Endothelial cell (in vitro differentiated cells): ENCODE measurements at regions not wholly inside any gene's neighbourhood (a gene's known extent, or its start where the extent isn't known, plus 50 kb on each side); places are given as distances from the start of the nearest gene placed in this dataset.
"Not testable (repeated sequence)": the region's sequence is repeated elsewhere in the genome, so short reads cannot be mapped to it uniquely, and the experiment has no call there.

Experiments
- DNase-seq: peaks from one replicate; pipeline ENCODE4 v3.0.0; 2021; ENCODE audit warnings: low spot score
- H3K27ac Mint-ChIP-seq: one replicate; pipeline ENCODE4 v1.8.0; 2021; ENCODE audit warnings: mixed read lengths, inconsistent platforms; ENCODE audit not compliant: unreplicated experiment
- H3K27me3 Mint-ChIP-seq: one replicate; pipeline ENCODE4 v1.8.0; 2021; ENCODE audit warnings: mild to moderate bottlenecking, moderate library complexity, mixed read lengths, inconsistent platforms; ENCODE audit not compliant: unreplicated experiment
- H3K36me3 Mint-ChIP-seq: one replicate; pipeline ENCODE4 v1.8.0; 2021; ENCODE audit warnings: mild to moderate bottlenecking, low read depth, mixed read lengths, inconsistent platforms; ENCODE audit not compliant: unreplicated experiment
- H3K4me1 Mint-ChIP-seq: one replicate; pipeline ENCODE4 v1.8.0; 2021; ENCODE audit warnings: mild to moderate bottlenecking, mixed read lengths, inconsistent platforms; ENCODE audit not compliant: unreplicated experiment
- H3K4me3 Mint-ChIP-seq: one replicate; pipeline ENCODE4 v1.8.0; 2021; ENCODE audit warnings: mild to moderate bottlenecking, mixed read lengths, inconsistent platforms; ENCODE audit not compliant: unreplicated experiment
- H3K9me3 Mint-ChIP-seq: one replicate; pipeline ENCODE4 v1.8.0; 2021; ENCODE audit warnings: mixed read lengths, inconsistent platforms; ENCODE audit not compliant: unreplicated experiment
- TF ChIP-seq, protein P1 (sequence below): fragments of 200-600 bp; sonication (generic); IDR thresholded peaks from one replicate; pipeline ENCODE4 v1.5.0; 2021; ENCODE audit warnings: antibody characterized with exemption; ENCODE audit not compliant: unreplicated experiment

GRCh38 chr15:87704276-87704675, 552.3 kb downstream of the NTRK3 start:
- no peaks in the 10 kb centered on the region for H3K36me3 Mint-ChIP-seq
- no peak overlapping the region for H3K27ac Mint-ChIP-seq
- no peak for DNase-seq
- no peaks in the 10 kb centered on the region for H3K9me3 Mint-ChIP-seq
- H3K4me1 Mint-ChIP-seq, result peaks cover 3% of the 10 kb centered on the region
- TF ChIP-seq, protein P1, sequence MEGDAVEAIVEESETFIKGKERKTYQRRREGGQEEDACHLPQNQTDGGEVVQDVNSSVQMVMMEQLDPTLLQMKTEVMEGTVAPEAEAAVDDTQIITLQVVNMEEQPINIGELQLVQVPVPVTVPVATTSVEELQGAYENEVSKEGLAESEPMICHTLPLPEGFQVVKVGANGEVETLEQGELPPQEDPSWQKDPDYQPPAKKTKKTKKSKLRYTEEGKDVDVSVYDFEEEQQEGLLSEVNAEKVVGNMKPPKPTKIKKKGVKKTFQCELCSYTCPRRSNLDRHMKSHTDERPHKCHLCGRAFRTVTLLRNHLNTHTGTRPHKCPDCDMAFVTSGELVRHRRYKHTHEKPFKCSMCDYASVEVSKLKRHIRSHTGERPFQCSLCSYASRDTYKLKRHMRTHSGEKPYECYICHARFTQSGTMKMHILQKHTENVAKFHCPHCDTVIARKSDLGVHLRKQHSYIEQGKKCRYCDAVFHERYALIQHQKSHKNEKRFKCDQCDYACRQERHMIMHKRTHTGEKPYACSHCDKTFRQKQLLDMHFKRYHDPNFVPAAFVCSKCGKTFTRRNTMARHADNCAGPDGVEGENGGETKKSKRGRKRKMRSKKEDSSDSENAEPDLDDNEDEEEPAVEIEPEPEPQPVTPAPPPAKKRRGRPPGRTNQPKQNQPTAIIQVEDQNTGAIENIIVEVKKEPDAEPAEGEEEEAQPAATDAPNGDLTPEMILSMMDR, result no peak
- no peaks in the 10 kb centered on the region for H3K27me3 Mint-ChIP-seq
- no peak overlapping the region for H3K4me3 Mint-ChIP-seq

- peaks cover 3% of the 10 kb centered on the region for H3K4me1 Mint-ChIP-seq
- H3K4me3 Mint-ChIP-seq, result no peak overlapping the region
- TF ChIP-seq, protein P1, result no peak
- DNase-seq, result no peak
- no peak overlapping the region for H3K27ac Mint-ChIP-seq
- no peaks in the 10 kb centered on the region for H3K27me3 Mint-ChIP-seq
- H3K36me3 Mint-ChIP-seq, result no peaks in the 10 kb centered on the region
- no peaks in the 10 kb centered on the region for H3K9me3 Mint-ChIP-seq
Observed at GRCh38 chr15:87703327-87704111, 553.0 kb downstream of the NTRK3 start.

- Mint-ChIP-seq H3K36me3 (no peaks in the 10 kb centered on the region), H3K27ac (no peak overlapping the region), H3K27me3 (no peaks in the 10 kb centered on the region), H3K4me1 (peaks cover 3% of the 10 kb centered on the region), H3K4me3 (no peak overlapping the region), H3K9me3 (no peaks in the 10 kb centered on the region)
- no peak for DNase-seq
- TF ChIP-seq, protein P1, result no peak
Observed at GRCh38 chr15:87702270-87702669, 554.3 kb downstream of the NTRK3 start.

GRCh38 chr15:87698467-87698866, 558.1 kb downstream of the NTRK3 start:
- H3K4me3 Mint-ChIP-seq, H3K4me1 Mint-ChIP-seq, H3K27me3 Mint-ChIP-seq, H3K27ac Mint-ChIP-seq, DNase-seq, H3K9me3 Mint-ChIP-seq, H3K36me3 Mint-ChIP-seq: not testable (repeated sequence)

GRCh38 chr15:87689716-87690115, 566.8 kb downstream of the NTRK3 start:
- Mint-ChIP-seq H3K4me3 (no peak overlapping the region), H3K27ac (no peak overlapping the region), H3K9me3 (no peaks in the 10 kb centered on the region), H3K4me1 (no peaks in the 10 kb centered on the region), H3K27me3 (no peaks in the 10 kb centered on the region), H3K36me3 (no peaks in the 10 kb centered on the region)
- TF ChIP-seq, protein P1, result no peak
- DNase-seq, result no peak
